Left lobe of liver (tissue), 2 donors: ENCODE measurements at regions not wholly inside any gene's neighbourhood (a gene's known extent, or its start where the extent isn't known, plus 50 kb on each side); places are given as distances from the start of the nearest gene placed in this dataset.

Source experiments
- ATAC-seq: fragments of 200-7000 bp; cut with Tn5 transposase; one replicate; pipeline ENCODE4 v1.9.1; 2020; ENCODE audit warnings: mild to moderate bottlenecking, moderate library complexity
- DNase-seq: peaks from one replicate; pipeline ENCODE4 v3.0.0-alpha.2; 2020; ENCODE audit warnings: low spot score
- donor health status: DM: no; HTN: no; CAD: no; lungs with moderate emphysema.
- donor health status: DM: no; HTN: yes; CAD: no.

- ATAC-seq (no peak), DNase-seq (no peak)
Observed at GRCh38 chrX:109312757-109313156, 169.1 kb downstream of the GUCY2F start.

DNA sequence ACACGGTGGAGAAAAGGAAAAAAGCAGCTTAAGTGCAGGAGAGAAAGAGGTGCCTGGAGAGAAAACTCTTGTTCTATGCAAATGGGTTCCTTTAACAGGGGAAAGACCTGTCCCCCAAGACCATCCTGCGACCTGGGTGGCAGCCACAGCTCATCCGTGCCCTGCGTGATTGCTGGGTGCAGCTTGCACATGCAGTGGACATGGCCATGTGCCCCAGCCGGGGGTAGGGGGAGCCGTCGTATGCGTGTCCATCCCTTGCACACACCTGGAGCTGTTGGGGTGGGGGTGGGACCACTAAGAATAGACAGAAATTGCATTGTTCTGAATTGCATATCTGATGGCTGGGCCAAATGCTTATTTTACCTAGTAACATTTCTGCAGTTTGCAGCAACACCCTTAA, 171.9 kb downstream of the GUCY2F start:
- ATAC-seq (no peak), DNase-seq (no peak)

- ATAC-seq: no peak
Observed at GRCh38 chrX:109301177-109301576, 180.7 kb downstream of the GUCY2F start.

DNA sequence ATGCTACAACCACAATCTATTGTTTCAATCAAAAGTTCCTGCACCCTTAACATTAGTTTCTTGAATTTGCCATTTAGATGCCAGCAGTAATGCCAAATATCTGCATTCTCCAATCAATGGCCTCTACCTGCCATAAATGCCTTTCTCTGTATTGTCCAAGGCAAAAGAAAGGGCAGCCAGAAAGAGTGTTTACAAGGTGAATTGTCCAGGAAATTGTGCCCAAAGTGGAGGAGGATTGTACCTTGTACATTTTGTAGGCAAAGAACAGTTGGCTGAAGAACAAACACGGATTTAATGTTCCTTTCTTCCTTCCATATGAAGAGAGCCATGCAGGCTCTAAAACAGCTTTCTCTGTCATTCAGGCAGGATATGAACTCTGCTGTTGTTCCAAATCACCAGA, 181.5 kb downstream of the GUCY2F start:
- ATAC-seq (peak; percentile 65), DNase-seq (no peak)

More at GRCh38 chrX:109301177-109301576, 180.7 kb downstream of the GUCY2F start:
- no peak for DNase-seq

DNA sequence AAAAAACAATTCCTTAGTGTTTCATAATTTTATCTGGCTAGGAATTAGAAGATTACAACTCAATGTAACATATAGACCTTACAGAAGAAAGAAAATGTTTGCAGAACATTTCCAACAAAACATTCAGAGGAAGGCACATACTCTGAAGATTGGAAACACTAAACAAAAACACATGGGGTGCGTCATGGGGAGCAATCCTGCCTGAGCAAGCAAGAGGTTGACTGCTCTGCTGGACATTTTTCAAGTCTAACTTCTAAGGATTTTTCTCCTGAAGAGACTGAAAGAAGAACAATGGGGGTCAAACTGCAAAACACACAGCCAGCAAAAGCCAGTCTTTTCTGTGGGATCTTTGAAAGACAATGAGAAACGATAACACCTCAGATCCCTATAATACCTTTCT, 182.8 kb downstream of the GUCY2F start:
- no peak for DNase-seq
- no peak for ATAC-seq

- DNase-seq (no peak), ATAC-seq (no peak)
Observed at GRCh38 chrX:109294097-109294814, 187.6 kb downstream of the GUCY2F start.

DNA sequence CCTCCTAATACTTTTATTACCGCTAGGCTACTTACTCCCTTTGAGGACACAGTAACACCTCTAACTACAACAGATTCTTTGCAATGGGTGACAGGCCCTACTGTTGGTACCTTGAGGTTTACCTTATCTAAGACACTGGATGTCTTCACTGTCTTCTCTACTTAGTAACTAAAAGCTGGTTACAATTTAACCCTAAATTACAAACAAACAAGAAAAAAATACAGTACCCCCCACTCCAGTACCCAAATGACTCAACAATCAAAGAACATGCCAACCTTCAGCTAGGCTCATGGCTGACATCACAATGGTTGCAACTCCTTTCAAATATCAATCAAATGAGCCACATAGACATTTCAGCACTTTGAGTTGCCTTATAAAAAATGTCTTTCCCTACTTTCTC, 198.0 kb downstream of the GUCY2F start:
- no peak for ATAC-seq
- DNase-seq: no peak

GRCh38 chrX:109281483-109282275, 200.2 kb downstream of the GUCY2F start:
- ATAC-seq: no peak

DNA sequence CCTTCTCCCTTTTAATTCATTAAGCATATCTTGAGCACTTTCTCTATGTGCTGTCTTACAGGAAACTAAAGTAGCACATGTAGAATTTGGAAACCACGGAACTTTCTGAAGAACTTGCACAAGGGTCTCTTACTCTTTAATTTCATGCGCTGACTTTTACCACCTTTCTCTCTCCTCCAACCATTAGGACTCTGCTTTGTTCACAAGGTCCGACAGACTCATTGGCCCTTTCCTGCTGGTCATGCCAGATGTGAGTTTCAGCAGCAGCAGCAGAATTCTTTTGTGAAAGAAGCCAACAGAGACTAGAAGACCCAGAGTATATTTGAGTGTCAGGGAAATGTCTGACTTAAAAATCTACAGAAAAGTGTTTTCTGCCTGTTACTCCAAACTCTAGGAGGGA, 207.1 kb downstream of the GUCY2F start:
- ATAC-seq: no peak
- DNase-seq: no peak

More at GRCh38 chrX:109281483-109282275, 200.2 kb downstream of the GUCY2F start:
- no peak for DNase-seq

DNA sequence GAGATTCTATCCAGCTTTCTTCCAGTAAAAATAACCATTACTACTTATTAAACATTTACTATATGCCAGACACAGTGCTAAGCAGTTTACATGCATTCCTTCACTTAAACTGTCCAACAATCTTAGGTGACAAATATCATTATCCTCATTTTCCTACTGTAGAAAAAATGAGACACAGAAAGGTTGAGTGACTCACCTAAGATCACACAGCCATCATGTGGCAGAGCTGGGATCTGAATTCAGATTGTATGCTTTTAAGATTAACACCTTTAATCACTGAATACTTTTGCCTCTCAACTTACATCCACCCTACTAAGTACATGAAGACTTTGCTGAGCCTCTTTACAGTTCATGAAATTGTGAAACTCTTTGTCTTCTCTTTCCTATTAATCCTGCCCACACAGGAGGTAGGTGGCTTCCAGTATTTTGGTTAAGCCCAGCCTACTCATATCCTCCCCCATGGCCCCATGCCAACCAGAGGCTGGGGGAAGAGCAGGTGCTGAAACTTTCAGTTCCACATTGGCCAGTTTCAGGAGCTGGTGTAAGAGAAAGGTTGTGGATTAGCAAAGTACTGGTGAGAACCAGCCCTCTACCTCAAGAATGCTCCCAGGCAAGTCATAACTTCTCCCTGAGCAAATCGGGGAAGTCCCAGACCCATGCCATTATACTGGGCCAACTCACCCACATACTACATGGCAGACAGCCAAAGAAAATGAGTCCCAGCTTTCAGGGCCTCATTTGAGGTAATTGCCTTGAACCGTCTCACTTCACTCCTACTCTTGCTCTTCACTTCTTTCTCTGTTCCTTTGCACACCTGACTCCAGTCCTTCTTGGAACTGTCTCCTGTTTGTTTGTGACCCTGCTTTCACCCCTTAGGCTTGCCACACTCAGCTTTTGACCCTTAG, 211.1 kb downstream of the GUCY2F start:
- no peak for ATAC-seq
- DNase-seq: no peak

- ATAC-seq (no peak), DNase-seq (no peak)
Observed at GRCh38 chrX:109268340-109268739, 213.5 kb downstream of the GUCY2F start.

DNA sequence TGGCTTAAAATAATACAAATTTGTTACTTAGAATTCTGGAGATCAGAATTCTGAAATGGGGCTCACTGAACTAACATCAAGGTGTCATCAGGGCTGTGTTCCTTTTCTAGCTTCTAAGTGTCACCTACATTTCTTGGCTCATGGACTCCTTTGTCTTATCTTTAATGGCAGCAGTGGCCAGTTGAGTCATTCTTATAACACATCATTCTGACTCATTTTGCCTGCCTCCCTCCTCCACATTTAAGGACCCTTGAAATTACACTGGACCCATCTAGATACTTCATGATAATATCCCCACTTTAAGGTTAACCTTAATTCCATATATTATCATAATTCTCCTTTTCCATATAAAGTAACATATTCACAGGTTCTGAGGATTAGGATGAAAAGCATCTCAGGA, 215.9 kb downstream of the GUCY2F start:
- DNase-seq (no peak), ATAC-seq (no peak)

GRCh38 chrX:109264878-109265277, 217.0 kb downstream of the GUCY2F start:
- DNase-seq: no peak
- ATAC-seq: no peak

DNA sequence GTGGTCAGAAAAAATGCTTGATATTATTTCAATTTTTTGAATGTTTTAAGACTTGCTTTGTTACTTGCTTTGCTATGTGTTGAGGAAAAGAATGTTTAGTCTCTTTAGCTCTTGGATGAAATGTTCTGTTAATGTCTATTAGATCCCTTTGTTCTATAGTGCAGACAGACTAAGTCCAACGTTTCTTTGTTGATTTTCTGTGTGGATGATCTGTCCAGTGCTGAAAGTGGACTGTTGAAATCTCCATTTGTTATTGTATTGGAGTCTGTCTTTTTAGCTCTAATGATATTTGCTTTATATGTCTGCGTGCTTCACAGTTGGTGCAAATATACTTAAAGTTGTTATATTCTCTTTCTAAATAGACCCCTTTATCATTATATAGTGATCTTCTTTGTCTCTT, 220.6 kb downstream of the GUCY2F start:
- no peak for ATAC-seq
- no peak for DNase-seq

- ATAC-seq: no peak
- no peak for DNase-seq
Observed at GRCh38 chrX:109252789-109253188, 229.1 kb downstream of the GUCY2F start.

DNA sequence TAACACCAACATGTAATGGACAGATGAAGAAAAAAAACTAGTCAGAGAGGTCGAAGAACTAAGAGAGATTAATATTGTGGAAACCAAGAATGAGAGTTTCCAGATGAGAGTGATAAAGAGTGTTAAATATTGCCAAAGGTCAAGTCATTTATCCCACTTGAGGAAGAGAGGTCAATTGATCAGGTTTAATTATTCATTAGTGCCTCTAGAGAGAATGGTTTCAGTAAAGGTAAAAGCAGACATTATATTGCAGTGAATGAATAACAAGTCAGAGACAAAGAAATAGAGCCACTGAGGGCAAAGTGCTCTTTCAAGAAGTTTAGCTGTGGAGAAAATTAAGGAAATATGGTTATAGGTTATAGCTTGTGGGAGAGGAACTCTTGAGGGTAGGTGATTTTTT, 263.1 kb downstream of the GUCY2F start:
- no peak for DNase-seq
- no peak for ATAC-seq

- DNase-seq: no peak
- no peak for ATAC-seq
Observed at GRCh38 chrX:109199726-109200125, 282.2 kb downstream of the GUCY2F start.

GRCh38 chrX:109190542-109190941, 291.3 kb downstream of the GUCY2F start:
- ATAC-seq: no peak

DNA sequence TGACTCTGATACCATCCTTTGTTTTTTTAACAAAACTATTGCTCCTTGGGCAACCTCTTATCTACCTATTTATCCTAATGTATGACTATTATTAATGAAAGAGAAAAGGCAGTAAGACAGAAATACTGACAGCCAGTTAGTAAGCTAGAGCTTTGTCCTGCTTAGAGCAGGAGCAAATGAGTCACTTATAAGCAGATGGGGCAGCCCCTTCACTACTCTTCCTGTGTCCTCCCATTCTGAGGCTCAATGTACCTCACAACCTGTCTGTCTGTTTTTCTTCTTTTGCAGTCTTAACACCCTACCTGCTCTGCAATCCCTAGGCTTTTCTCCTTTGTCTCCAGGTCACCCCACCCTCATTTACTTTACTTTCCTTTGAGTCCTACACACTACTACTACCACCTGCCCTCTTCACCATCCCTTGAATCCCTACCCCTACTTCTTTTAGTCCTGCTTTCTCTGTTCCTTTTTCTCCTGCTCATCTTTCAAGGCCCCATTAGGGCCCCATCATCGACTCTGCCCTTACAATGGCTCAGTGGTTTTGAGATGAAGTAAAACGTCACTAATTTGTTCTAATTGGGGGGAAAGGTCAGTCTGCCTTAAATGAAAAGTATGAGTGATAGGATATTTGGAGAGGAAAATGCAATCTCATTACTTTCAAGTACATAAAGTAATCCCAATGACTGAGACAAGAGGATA, 294.3 kb downstream of the GUCY2F start:
- DNase-seq (no peak), ATAC-seq (no peak)

More at GRCh38 chrX:109190542-109190941, 291.3 kb downstream of the GUCY2F start:
- DNase-seq: no peak

GRCh38 chrX:109186939-109187338, 294.9 kb downstream of the GUCY2F start:
- ATAC-seq (no peak), DNase-seq (no peak)
